A172 (cell line): ENCODE measurements at regions not wholly inside any gene's neighbourhood (a gene's known extent, or its start where the extent isn't known, plus 50 kb on each side); places are given as distances from the start of the nearest gene placed in this dataset.

Experiments
- DNase-seq: peaks from one replicate; pipeline ENCODE4 v3.0.0-alpha.2; 2015; ENCODE audit warnings: low spot score

DNA sequence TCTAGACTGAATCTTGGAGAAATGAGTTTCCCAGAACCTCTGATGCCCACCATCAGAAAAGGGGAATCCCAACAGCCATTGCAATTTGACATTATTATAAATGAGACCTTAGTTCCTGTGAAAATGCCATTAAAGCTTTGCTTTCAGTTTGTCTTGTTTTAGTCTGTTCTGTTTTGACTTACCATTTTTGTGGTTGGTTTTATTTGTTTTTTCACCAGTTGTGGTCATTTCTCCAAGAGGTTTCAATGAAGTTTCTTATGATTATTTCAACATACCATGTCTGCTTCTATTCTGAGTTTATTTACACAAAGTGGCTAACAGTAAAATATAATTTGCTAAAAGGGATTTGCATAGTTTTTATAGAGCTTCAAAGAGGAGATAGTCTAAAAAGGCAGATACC lies 175.0 kb upstream of the MCTP2 start:
- DNase-seq: peak; percentile 34

DNA sequence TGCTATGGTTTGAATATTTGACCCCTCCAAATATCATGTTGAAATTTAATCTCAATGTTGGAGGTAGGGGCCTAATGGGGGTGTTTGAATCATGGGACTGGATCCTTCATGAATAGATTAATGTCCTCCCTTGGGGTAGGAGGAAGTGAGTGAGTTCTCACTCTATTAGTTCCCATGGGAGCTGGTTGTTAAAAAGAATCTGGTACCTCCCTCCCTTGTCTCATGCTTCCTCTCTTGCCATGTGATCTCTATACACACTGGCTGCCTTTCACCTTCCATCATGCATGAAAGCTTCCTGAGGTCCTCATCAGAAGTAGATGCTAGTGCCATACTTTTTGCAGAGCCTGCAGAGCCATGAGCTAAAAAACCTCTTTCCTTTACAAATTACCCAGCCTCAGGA lies 177.7 kb upstream of the MCTP2 start:
- no peak for DNase-seq

DNA sequence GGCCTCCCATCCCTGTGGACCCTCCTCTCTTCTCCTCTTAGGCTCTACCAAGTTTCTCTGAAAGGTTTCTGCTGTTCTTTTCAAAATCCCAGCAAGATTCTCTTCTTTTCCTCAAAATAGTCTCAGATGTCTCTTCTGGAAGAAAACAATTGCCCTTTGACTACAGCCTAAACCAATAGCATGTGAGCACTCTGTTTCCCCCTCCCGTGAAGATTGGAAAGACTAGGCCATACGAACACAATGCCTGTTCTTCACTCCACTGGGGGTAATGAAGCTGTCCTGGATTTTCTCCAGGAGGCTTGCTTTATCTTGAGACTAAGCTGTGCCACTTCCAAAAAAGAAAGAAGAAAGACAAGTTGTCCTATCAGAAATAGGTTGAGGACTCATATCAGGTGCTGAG lies 178.7 kb upstream of the MCTP2 start:
- no peak for DNase-seq

DNA sequence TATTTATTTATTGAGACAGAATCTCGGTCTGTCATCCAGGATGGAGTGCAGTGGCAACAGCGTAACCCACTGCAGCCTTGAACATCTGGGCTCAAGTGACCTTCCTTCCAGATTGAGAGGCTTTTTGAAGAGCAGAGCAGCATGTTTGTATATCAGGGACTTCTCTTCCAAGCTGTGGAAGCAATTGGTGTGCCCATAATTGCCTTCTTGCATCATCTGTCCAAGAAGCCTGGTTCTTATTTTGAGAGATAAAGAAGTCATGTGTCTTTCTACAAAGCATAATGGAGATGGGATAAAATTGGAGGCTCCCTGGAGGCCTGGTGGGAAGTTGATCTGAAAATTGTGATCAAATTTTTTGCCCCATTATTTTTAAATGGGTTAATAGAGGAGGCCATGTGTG lies 183.8 kb upstream of the MCTP2 start:
- DNase-seq: no peak

DNA sequence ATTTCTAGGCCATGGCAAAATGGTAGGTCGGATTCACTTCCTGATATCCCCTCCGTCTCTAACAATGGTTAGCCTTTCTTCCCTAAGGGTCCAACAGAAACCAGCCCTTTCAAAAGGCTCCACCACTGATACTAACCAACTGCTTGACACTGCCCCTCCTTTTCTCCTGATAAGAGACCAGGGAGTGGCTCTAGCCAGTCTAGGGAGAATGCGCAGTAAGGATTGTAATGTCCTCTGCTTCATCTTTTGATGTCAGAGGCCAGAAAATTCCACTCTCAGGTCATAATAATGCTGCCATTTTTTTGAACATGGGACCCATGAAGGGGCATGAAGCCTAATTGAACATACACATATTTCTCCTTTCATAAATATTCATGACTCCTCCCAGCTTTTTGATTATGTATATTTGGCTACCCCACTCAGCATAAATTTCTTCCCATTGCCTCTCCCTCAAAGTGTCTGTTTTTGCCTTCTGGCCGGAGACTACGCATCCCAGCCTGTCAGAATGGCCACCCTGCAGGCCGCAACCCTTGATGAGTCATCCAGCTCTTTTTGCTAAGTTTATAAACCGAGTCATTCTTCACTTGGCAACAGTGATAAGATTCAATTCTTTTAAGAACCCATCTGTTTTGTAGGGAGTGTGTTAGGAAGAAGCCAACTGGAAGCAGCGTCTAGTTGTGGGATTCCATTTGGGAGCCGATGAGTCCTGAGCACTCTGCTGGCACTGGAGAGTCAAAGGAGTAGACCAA lies 189.0 kb upstream of the MCTP2 start:
- peak; percentile 56 for DNase-seq

DNA sequence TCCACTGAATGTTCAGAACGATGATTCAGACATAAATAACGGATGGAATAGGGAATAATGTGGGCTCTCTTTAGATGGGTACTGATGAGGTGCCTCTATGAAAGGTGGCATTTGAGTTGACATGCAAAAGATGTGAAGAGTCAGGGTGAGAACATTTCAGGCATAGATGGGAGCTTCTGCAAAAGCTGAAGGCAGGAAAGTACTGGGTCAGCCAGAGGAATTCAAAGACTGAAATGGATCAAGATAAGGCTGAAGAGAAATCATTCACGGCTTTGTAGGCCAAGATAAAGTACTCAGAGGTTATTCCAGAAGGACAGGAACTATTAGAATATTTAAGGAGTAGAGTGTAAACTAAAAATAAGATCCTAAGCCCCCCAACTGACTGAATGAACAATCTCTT lies 189.6 kb upstream of the MCTP2 start:
- DNase-seq: no peak

DNA sequence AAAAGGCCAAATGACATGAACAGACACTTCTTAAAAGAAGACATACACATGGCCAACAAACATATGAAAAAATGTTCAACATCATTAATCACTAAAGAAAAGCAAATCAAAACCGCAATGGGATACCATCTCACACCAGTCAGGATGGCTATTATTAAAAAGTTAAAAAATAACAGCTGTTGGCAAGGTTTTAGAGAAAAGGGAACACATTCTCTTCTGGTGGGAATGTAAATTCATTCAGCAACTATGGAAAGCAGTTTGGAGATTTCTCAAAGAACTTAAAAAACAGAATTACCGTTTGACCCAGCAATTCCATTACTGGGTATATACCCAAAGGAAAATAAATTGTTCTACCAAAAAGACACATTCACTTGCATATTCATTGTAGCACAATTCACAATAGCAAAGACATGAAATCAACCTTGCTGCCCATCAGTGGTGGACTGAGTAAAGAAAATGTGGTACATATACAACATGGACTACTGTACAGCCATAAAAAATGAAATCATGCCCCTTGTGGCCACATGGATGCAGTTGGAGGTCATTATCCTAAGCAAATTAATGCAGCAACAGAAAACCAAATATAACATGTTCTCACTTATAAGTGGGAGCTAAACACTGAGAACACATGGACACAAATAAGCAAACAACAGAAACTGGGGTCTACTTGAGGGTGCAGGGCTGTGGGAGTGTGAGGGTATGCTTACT lies 190.7 kb upstream of the MCTP2 start:
- no peak for DNase-seq

DNA sequence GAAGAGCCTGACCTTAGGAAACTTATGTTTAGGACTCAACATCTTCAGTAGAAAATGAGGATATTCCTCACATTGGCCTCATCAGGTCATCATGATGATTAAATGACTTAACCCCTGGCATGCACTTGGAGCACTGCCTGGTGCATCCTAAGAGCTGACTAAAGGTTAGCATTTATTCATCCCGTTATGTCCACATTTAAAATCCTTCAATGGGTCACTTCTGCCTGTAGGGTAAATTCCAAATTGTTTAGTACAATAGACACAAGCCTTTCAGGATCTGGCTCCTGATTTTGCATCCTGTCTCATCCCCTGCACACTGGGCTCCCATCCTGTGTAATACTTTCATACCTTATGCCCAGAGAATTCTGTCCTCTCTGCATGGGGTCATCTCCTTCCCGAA lies 195.2 kb upstream of the MCTP2 start:
- no peak for DNase-seq

DNA sequence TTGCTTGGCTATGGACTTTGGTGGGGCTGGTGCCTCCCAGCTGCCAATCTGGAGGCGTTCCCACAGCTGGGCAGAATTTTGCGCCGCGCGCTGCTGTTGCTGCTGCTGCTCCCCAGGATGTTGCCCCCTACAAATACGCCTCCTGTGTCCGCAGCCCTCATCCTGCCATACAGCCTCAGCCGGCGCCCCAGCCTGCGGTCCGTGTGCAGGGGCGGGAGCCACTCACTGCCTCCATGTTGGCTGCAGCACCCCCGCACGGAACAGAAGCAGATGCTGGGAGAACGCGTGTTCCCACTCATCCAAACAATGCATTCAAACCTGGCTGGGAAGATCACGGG lies 197.7 kb upstream of the MCTP2 start:
- no peak for DNase-seq

DNA sequence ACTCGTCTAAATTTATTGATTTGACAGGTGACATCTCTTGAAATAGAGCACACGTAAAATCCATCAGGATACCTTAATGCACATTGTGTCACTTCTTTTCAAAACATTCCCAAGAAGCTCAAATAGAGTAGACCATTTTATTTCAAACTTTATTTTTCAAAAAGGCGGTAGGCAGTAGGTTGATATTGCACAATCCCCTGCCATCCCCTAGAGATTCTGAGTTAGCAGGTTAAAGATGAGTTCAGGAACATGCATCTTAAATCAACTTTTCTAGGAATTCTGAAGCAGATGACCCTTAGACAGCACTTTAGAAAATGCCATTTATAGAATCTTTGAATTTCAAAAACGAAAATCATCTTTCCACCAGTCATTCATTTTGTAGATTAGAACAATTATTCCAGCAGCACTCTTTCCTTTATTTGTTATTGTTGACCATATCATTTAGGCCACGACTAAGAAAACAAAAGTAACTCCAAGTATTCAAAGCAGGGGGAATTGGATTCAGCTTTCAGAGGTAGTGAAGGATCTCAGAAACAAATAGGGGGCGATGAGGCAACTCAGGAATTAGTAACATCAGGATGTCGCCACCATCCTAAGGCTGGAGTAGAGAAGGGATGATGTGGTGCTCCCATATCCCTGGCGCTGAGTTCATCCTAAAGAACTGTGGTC lies 198.2 kb upstream of the MCTP2 start:
- DNase-seq: no peak

DNA sequence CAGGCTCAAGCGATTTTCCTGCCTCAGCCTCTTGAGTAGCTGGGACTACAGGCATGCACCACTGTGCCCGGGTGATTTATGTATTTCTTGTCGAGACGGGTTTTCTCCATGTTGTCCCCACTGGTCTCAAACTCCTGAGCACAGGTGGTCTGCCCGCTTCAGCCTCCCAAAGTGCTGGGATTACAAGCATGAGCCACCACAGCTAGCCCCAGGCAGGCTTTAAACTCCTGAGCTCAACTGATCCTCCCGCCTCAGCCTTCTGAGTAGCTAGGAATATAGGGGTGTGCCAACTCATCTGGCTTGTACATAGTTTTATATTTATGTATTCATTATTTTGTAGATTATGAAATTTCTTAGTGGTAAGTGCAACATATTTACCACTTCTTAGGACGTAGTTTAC lies 198.8 kb upstream of the MCTP2 start:
- DNase-seq: no peak

DNA sequence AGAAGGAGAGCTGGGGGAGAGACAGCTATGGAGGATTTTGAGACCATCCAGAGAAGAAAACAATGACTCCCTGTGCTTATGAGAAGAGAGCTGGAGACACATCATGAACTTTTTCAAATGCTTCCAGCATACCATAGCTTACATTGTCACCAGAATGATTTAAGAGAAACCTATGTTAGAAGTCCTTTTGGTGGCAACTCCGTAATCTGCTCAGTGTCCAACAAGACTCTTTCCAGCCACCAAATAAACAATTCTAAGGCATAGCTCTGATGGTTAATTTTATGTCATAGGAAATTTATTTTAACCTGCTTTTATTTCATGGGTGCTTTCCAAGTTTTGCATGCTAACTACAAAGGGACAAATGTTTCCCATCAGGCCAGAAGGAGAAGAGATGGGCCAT lies 200.3 kb upstream of the MCTP2 start:
- no peak for DNase-seq

DNA sequence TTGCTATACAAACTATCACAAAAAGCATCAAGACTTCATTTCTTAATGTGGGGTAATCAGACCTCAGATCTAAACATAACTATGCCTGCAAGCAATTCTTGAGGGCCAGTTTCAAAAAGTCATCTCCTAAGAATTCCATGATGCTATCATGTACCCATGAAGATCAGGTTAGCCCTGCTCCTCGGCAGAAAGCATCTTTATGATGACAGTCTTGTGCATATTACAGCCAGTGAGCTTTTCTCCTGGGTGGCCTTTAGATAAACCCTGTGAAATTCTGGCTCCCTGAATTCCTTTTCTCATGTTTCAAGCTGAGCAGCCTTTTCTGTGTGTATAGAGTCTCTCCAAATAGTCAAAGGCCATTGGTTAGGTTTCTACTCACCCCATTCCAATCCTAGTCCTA lies 201.9 kb upstream of the MCTP2 start:
- DNase-seq: no peak

DNA sequence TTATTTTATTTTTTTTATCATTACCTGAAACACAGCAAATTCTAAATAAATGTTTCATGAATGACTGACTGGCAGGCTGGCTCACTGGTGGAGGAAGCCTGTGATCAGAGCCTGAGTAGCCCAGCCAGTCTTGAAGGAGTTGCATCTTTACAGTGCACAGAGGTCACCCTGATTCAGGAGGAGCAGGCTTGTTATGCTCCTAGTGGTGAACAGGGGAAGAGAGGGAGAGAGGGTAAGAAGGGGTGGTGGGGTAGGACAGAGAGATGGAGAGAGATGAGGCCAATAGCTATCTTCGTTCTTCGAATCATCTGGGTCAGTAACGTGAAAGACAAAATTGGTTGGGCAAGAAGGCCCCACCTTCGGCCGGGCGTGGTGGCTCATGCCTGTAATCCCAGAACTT lies 202.6 kb upstream of the MCTP2 start:
- no peak for DNase-seq

DNA sequence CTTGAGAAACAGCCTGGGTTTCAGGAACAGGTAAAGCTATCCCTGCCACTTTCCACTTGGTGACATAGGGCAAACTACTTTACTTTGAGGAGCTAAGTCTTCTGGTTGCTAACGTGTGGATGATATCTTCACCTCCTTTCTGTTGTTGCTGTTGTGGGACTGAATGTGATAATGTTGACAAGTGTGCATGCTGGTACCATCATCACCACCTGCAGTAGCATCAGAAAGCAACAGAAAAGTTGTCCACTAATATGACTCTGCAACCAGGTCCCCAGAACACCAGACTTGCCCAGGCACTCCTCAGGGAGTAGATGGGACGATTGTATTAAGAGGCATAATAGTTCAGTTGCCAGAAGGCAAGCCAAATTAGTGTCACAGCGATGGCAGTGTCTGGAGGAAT lies 203.2 kb upstream of the MCTP2 start:
- no peak for DNase-seq

DNA sequence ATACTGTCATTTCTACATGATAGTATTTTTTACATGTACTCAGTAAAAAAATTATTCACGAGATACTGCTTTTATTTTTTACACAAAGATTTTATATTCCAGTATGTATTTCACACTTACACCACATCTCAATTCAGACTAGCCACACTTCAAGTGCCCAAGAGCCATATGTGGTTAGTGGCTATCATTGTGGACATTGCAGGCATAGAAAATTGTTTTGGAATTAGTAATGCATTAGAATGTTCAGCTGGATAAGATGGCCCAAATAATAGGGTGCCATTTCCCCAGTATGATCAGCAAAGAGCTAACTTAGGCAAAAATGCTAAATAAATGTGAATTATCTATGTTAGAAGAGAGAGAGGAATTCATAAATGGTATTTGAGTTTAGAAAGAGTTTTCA lies 203.8 kb upstream of the MCTP2 start:
- DNase-seq: no peak

DNA sequence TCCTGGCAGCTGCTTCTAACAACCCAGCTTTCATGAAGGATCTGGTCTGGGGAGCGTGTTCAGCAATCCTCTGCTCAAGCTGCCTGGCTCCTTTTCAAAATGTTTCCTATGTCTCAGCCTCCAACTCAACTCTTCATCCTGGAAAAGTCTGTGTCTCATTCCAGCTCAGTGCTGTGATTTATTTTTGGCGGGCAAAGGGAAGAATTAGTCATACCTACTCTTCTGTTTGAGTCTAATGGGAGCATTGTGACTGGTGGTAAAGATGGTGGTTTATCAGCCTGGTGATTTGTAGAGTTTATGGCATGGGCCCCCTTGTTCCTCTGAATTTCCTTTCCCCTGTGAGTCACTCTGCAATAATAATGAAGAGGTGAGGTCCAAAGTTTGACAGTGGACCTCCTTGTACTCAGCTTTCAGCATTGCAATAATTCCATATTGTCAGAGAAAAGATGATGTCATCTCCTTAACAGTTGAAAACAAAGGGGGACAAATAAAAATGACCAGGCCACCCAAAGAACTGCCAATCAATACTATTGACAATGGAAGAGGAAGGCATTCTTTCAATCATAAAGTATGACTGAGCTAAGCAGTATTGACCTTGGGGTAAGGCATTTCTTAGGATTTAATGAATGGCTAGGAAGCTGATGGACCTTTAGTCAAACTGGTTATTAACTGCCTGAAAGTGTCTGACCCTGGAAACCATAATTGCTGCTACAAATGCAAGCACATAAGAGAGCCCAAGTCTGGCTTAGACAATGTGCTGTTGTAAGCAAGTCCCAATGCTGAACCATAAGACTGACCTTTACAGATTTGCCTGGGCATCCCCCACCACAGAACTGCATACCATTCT lies 204.7 kb upstream of the MCTP2 start:
- DNase-seq: peak; percentile 91

DNA sequence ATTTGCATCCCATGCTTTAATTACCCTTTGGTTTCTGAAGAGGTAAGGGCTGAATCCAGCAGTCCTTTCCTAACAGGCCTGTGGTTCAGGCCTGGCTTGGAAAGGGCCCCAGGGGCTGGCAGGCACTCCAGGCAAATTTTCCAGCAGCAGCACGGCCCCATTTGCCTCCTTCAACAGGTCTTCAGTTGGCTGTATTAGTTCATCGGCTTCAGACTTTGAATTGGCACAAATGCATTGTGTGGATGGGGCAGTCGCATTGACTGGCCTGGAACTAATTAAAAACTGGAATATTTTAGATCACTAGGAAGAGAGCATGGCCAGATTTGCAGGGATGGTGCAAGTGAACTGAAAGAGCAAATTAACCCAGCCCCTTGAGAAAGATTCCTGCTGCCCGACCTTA lies 207.8 kb upstream of the MCTP2 start:
- no peak for DNase-seq

DNA sequence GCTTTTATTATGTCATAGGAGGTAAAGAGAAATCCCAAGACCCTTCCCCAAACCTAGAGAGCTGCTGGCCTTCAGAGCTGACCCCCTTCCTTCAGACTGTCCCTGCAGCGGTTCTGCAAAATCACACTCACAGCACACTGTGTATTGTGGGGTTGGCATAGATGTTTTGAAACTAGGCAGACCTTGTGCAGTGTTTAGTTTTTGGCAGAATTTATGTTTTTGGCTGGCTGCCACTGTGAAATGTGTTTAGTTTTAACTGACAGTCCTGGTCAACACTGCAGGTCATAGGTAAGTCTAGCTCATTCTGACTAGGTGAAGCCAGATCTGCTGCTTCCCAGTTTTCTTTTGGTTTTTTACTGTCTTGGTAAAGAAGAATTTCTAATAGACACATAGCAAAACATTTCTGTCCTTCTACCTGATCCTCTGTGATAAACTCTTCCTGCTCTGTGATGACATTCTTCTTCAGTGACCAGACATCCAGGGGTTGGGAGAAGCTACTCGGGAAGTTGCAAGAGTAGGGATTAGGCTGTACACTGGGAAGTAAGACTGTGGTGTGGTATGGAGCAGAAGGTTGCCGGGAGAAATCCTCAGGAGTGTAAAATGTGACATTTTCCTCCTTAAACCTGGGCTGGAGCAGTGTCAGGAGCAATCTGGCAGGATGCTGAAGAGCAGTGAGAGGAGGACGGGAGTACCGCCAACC lies 209.6 kb upstream of the MCTP2 start:
- no peak for DNase-seq

DNA sequence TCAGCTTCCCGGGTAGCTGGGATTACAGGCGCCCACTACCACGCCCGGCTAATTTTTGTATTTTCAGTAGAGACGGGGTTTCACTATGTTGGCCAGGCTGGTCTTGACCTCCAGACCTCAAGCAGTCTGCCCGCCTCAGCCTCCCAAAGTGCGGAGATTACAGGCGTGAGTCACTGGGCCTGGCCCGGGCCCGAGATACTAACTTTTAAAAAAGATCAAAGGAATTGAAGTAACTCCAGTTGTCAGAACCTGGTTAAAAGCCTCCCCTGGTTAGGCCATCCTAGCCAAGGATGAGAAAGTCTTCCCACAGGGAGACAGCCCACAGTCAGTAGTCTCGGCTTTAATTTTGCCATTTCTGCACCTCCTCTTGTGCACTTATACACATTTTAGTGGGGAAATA lies 212.3 kb upstream of the MCTP2 start:
- DNase-seq: no peak

DNA sequence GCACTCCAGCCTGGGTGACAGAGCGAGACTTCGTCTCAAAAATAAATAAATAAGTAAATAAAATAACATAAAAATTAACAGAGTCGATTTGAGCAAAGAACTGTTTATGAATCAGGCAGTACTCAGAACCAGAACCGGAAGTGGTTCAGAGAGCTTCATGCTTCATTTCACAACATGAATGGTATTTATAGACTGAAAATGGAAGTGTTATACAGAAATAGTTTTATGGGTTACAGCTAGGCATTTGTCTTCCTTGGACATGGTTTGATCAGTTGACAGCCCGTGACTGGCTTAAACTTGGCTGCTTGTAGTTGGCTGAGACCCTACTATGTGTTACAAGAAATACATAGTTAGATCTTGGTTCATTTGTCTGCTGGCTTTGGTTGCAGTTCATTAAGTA lies 216.0 kb upstream of the MCTP2 start:
- no peak for DNase-seq
